GM18868 (cell line): ENCODE measurements at regions not wholly inside any gene's neighbourhood (a gene's known extent, or its start where the extent isn't known, plus 50 kb on each side); places are given as distances from the start of the nearest gene placed in this dataset.
"Not testable (repeated sequence)": the region's sequence is repeated elsewhere in the genome, so short reads cannot be mapped to it uniquely, and the experiment has no call there.

Experiments used
- ATAC-seq: cut with Tn5 transposase; IDR thresholded peaks from one replicate; pipeline ENCODE4 v1.9.1; 2021; ENCODE audit warnings: mild to moderate bottlenecking, moderate library complexity; ENCODE audit not compliant: unreplicated experiment

DNA sequence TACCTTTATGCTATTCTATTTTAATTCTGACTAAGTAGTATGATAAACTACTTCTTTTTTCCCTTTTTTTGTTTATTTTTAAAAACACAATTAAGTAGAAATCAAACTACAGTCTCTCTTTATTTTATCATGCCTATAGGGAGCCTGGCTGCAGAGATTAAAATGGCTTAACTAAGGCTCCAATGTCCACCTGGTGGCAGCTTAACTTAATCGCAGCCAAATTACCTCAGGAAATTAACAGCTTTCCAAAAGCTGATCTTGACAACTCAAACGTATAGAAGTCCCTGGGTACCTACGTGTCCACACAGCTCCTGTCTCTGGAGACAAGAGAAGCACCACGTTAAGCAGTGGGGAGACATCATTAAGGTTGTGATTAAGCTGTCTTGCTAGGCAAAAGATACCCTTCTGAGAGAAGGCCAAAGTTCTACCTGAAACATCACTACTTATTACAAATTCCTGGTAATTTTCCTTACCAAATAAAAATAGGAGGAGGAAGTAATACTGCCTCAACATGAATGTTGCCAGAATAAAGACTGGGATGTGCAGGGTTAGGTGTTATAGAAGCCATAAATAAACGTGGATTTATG is 63.2 kb upstream of the SNX19 start:
- no peak for ATAC-seq

DNA sequence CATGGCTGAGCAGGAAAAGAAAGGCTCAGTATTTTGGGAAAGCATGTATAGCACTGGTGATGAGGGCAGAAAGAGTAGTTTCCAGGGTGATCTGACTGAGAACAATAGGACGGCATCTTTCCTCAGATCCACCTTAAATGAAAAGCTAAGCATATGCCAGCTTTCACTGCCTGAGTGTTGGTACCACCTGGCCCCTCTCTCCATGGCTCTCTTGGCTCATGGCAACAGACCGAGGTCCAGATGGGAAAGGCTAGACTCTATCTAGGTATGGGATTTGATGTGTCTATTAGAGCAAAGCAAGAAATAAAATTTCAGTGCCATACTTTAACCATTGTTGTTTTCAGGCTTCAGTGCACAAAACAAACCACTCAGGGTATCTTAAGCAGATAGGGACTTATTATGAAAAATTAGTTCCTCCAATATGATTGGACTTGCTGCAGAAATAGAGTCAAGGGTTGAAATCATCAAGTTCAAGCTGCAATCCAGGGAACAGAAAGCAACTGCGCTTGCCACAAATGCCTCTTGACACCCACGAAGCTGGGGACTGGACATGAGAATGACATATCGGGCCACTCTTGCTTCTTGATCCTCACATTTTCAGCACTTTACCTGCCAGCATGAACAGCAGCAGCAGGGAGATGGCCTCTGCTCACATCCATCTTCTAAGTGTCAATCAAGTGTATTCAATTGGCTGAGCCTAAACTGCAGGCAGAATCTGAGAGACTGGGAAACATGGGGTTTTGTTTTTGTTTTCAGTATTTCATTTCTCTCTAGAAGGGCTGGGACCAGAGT is 64.0 kb upstream of the SNX19 start:
- no peak for ATAC-seq

GRCh38 chr11:130984241-130984640 is 68.0 kb upstream of the SNX19 start:
- ATAC-seq, result not testable (repeated sequence)

DNA sequence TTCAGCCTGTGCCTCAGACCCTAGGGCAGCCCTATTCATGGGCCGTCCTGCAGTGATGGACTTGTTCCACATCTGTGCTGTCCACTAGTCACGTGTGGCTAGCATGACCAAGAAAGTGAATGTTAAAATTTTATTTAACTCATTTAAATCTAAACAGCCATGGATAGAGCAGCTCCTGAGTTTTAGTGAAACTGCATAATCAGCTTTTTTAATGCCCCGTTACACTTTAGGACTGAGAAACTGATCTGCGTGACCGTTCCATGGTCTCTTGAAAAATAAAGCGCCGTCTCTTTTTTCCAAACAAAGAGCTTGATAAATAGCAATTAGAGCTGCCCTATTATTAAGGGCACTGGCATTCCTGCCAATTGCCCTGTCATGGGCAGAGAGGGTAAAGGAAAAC is 76.5 kb upstream of the SNX19 start:
- ATAC-seq, result no peak

GRCh38 chr11:130994043-130994442 is 77.8 kb upstream of the SNX19 start:
- no peak for ATAC-seq

DNA sequence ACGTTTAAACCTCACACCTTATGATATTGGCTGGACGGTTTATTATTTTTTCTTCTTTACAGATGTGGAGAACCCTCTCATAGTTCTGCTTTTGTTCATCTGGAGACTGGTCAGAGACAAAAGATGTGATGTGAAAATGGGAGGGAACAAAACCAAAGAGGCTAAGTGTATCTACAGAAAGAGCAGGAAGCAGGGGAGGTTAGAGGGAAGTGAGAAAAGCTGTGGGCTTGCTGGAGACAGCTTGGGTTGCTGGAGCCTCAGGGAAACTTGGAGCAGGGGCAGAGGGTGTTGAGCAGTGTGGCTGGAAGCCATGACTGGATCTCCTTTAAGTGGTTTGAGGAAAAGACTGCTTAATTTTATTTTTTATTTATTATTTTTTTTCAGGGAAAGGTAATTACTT is 79.0 kb upstream of the SNX19 start:
- no peak for ATAC-seq

DNA sequence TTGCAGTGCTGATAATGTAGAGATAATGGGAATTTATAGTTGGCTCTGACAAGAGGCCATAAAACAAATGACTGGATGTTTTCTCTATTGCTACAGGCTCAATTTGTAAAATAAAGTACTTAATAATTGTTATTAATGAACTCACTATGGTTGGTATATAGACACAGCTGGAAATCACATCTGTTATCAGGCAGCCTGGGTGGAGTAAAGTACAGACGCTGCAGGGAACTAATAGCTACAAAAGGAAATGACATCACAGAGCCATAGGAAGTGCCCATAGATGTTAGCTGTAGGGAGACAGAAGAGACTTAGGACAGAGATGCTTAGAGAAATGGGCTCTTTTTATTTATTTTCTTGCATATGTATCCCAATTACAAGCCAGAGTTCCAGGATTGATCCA is 81.0 kb upstream of the SNX19 start:
- no peak for ATAC-seq

DNA sequence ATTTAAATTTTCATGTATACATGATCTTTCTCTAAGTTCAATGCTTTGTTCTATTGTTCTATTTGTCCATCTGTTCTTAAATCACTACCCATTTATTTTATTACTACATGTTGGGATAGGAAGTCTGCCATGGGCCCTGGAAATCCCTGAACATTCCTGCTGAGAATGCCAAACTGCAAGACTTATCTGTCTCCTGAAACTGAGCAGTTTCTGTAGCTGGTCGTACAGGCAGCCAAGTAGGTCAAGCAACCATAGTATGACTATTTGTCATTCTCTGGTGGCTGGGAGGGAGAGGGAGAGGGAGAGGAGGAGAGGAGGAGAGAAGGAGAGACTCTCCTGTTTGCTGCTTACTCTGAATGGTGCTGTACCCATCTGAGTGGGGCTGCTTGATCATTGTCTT is 82.8 kb upstream of the SNX19 start:
- no peak for ATAC-seq

DNA sequence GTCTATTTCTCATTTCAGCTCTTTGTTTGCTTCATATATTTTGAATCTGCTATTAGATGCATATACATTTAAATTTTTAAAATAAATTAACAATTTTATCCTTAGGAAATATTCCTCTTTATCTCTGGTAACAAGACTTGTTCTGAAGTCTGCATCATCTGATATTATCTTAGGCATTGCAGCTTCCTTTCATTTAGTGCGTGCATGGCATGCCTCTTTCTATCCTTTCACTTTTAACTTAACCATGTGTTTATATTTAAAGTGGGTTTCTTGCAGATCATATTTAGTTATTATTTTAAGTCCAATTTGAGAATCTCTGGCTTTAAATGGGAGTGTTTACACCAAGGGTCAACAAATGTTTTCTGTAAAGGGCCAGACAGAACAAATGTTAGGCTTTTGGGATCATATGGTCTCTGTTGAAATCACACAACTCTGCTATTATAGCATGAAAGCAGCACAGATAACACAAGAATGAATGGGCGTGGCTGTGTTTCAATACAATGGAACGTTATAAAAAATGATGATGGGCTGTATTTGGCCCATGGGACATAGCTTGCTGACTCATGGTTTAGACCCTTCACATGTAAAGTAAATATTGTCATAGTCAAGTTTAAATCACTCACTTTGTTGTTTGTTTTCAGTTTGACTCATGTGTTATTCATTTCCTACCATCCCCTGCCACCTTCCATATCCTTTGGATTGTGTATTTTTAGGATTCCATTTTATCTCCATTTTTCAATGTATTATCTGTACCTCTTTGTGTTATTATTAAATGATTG is 83.9 kb upstream of the SNX19 start:
- ATAC-seq, result no peak

DNA sequence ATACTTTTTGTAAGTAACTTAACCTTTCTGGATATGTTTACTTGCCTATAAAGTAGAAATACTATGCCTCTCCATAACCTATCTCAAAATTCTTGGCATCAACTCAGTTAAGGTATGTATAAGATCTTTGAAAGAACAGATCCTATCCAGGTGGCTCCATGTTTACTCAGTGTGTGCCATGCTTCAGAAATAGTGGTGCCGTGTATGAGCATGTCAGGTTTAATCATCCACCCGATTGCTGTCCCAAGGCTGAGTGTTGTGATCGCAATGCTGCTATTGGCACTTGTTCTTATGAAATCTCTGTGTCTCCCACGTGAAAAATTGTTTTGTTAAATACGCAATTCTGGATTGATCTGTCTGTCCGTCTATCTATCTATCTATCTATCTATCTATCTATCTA is 85.9 kb upstream of the SNX19 start:
- ATAC-seq, result no peak

DNA sequence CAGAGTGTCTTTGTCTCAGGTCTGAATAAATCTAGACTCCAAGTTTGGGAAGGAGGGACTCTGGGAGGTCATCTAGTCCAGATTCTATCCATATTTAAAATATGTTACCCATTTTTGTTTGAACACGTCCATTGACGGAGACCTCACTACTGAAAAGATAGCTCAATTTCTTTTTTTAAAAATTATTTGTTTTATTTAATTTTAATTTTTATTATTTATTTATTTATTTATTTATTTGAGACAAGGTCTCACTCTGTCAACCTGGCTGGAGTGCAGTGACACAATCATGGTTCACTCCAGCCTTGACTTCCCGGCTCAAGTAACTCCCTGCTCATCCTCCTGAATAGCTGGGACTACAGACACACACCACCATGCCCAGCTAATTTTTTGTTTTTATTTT is 89.5 kb upstream of the SNX19 start:
- no peak for ATAC-seq

GRCh38 chr11:131025020-131025419 is 108.7 kb upstream of the SNX19 start:
- no peak for ATAC-seq

DNA sequence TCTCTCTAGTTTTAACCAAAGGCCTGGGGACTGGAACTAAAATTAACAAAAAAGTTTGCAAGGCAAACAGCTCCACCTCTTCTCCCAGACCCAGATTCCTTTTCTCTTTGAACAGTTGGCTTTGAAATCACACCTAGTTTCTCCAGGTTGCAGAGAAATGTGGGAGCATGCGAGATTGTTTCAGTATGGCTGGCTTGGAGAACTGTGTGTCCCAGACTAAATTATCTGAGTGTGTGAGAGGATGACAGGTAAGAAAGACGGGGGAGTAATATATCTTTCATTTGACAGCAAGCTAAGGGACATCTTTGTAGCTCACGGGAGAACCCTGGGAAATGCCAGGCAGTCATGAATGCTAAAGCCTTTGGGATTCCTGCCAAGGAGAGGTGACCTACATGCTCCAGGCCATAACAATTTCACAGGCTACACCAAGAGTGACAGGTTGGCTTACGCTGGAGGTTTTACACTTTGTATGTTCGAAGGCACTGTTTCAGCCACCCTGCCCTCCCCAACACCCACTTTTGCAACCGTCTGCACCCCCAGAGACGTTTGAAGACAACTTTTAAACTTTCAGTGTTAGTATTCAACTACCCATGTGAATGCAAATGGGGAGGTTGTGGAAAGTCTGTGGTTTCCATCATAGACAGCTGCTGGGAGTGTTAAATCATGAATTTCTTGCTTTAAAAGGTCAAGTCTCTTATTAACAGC is 109.3 kb upstream of the SNX19 start:
- ATAC-seq, result peak; percentile 70

DNA sequence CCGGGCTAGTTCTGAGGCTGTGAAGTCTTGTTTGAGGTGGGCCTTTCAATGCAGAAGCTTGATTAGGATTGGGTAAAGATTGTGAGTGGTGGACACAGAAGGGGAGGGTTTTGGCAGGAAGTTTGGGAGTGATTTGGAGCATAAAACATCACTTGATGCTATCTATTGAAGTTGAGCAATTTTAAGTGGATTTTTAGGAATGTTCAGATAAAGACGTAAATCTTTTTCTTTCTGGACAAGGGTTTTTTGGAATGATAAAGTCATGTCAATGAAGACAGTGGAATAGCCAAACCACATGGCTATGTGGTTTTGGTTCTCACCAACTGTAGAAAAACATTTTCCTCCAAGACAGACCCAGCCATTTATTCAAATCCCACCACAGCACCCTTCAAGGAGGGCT is 111.2 kb upstream of the SNX19 start:
- ATAC-seq, result no peak

- ATAC-seq, result no peak
Observed at GRCh38 chr11:131033151-131033651, 116.9 kb upstream of the SNX19 start.

- ATAC-seq, result no peak
Observed at GRCh38 chr11:131036514-131036913, 120.2 kb upstream of the SNX19 start.

DNA sequence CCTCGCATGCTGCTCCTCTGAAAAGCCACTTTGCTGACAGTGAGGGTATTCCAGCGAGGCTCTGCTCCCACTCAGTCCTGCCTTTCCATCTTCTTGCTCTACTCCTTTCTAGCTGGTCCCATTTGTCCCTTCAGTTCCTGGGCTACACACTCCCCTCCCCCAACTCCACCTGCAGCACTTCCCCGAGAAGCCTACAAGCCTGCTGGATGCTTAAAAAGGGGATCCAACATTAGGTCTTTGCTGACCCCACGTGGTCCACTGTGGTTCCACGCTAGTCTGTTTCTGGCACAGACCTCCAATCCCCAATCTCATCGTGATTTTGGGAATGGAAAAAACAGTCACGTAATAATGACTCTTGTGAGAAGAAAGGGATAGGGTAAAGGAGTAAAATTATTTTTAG is 121.6 kb upstream of the SNX19 start:
- ATAC-seq, result no peak

- no peak for ATAC-seq
Observed at GRCh38 chr11:131038597-131038996, 122.3 kb upstream of the SNX19 start.

DNA sequence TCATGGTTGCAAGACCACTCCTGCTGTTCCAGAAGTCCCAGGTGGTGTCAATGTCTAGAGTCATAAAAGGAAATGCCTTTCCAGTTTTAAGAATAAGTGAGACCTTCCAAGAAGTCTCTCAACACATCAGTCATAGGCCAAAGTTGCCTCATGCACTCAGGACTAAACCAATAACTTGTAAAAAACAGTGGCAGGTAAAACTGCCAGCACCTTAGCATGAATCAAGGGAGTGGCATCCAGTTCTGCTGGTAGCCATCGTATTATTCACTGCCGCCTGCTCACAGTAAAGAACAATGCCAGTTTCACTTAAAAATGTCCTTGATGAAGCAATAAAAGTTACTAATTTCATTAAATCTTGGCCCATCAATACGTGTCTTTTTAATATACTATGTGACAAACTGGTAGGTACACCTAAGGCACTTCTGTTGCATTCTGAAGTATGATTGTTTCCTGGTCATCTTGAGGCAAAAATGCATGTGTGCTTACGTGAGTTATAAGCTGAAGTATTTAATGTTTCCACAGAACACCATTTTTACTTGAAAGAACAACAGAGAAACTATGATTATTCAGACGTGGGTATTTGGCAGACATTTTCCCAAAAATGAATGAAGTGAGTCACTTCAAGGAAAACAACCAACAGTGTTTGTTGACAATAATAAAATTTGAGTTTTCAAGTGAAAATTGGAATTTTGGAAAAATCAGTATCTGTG is 125.2 kb upstream of the SNX19 start:
- no peak for ATAC-seq

DNA sequence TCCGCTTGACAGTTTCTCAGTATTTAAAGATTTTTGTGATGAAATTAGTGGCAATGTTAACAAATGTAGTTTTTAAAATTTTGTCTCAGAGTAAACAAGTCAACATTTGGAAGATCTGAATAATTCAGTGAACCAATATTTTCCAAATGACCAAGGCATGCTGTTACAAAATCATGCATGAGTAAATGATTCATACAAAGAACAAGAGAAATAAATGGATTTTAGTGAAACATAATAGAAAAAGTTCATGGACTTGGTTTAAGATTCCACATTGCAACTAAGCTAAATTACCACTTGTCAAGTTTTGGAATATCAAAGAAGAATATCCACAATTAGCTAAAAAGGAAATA is 125.7 kb upstream of the SNX19 start:
- ATAC-seq, result no peak

DNA sequence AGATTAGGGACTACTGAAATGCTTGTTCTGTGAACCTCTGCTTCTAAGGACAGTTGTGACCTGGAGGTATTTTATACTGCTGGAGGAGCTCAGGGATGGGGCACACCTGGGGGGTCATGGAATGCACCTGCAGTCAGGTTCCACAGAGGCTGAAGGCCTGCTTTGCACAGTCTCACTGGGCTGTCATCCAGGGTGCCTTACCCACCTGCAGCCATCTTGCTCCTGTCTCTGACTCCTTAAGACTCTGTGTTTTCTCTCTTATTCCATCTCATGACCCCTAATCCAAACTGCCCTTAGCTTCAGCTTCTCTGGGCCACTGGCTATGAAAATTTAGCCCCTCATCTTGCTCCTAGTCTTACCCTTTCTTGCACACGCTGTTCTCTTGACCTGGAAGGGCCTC is 127.0 kb upstream of the SNX19 start:
- ATAC-seq, result no peak
